KMS-11 (cell line): ENCODE measurements at regions not wholly inside any gene's neighbourhood (a gene's known extent, or its start where the extent isn't known, plus 50 kb on each side); places are given as distances from the start of the nearest gene placed in this dataset.

Source experiments
- H2AFZ ChIP-seq: fragments of 200-600 bp; sonication (generic); 2 replicates; pipeline ENCODE4 v1.6.1; 2016; ENCODE audit warnings: antibody characterized with exemption, mixed run types, low read depth
- H3K27ac ChIP-seq: fragments of 200-600 bp; sonication (generic); 2 replicates; pipeline ENCODE4 v1.6.1; 2016; ENCODE audit warnings: mild to moderate bottlenecking, mixed run types
- H3K27me3 ChIP-seq: fragments of 200-600 bp; sonication (generic); 2 replicates; pipeline ENCODE4 v1.6.1; 2017; ENCODE audit warnings: mild to moderate bottlenecking, low read depth, mixed run types, moderate library complexity; ENCODE audit not compliant: insufficient read depth
- H3K36me3 ChIP-seq: fragments of 200-600 bp; sonication (generic); 2 replicates; pipeline ENCODE4 v1.6.1; 2017; ENCODE audit warnings: mild to moderate bottlenecking, mixed run types; ENCODE audit not compliant: insufficient read depth
- H3K4me1 ChIP-seq: fragments of 200-600 bp; sonication (generic); 2 replicates; pipeline ENCODE4 v1.6.1; 2016; ENCODE audit warnings: mild to moderate bottlenecking, low read depth, mixed run types; ENCODE audit not compliant: poor library complexity, severe bottlenecking
- H3K4me2 ChIP-seq: fragments of 200-600 bp; sonication (generic); 2 replicates; pipeline ENCODE4 v1.7.0; 2016; ENCODE audit warnings: mild to moderate bottlenecking, mixed run types
- H3K4me3 ChIP-seq: fragments of 200-600 bp; sonication (generic); IDR thresholded peaks from 2 replicates; pipeline ENCODE4 v1.6.1; 2017; ENCODE audit warnings: low read depth, low read length, mixed read lengths; ENCODE audit not compliant: insufficient read depth
- H3K79me2 ChIP-seq: fragments of 200-600 bp; sonication (generic); 2 replicates; pipeline ENCODE4 v1.6.1; 2016; ENCODE audit warnings: low read depth, mixed run types; ENCODE audit not compliant: insufficient read depth
- H3K9ac ChIP-seq: fragments of 200-600 bp; sonication (generic); 2 replicates; pipeline ENCODE4 v1.6.1; 2016; ENCODE audit warnings: mild to moderate bottlenecking, mixed run types
- H4K20me1 ChIP-seq: fragments of 200-600 bp; sonication (generic); 2 replicates; pipeline ENCODE4 v1.6.1; 2016; ENCODE audit warnings: mild to moderate bottlenecking, mixed run types; ENCODE audit not compliant: insufficient read depth
- TF ChIP-seq, protein P1 (sequence below): fragments of 200-600 bp; sonication (generic); conservative IDR thresholded peaks from 2 replicates; pipeline ENCODE4 v1.6.1; 2017; ENCODE audit warnings: low read depth, mild to moderate bottlenecking, antibody characterized with exemption, low read length, moderate library complexity, mixed read lengths

DNA sequence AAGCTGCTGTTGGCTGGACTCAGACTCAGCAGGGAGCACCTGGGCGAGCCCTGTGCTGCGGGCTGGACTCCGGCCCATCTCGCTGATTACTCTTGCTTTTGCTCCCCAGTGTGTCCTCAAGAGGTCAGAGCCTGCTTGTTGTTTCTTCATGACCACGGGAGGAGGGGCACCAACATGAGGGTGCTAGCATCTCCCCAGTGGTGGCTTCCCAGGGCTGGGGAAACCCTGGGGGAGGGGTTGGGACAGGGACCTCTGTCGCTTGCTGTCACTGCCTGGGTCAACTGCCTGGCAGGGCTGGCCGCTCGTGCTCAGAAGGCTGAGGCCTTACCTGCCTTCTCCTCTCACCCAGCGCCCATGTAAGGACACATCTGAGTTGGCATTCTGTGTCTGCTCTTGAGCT, 152.3 kb upstream of the SHH start:
- no peak overlapping the region for H3K4me2 ChIP-seq
- no peaks in the 10 kb centered on the region for H3K27me3 ChIP-seq
- H3K27ac ChIP-seq: no peak overlapping the region
- no peak overlapping the region for H3K9ac ChIP-seq
- no peaks in the 10 kb centered on the region for H3K36me3 ChIP-seq
- H4K20me1 ChIP-seq: no peaks in the 10 kb centered on the region
- no peak overlapping the region for H3K4me3 ChIP-seq
- no peaks in the 10 kb centered on the region for H3K79me2 ChIP-seq
- TF ChIP-seq, protein P1, sequence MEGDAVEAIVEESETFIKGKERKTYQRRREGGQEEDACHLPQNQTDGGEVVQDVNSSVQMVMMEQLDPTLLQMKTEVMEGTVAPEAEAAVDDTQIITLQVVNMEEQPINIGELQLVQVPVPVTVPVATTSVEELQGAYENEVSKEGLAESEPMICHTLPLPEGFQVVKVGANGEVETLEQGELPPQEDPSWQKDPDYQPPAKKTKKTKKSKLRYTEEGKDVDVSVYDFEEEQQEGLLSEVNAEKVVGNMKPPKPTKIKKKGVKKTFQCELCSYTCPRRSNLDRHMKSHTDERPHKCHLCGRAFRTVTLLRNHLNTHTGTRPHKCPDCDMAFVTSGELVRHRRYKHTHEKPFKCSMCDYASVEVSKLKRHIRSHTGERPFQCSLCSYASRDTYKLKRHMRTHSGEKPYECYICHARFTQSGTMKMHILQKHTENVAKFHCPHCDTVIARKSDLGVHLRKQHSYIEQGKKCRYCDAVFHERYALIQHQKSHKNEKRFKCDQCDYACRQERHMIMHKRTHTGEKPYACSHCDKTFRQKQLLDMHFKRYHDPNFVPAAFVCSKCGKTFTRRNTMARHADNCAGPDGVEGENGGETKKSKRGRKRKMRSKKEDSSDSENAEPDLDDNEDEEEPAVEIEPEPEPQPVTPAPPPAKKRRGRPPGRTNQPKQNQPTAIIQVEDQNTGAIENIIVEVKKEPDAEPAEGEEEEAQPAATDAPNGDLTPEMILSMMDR: no peak
- H2AFZ ChIP-seq: no peak overlapping the region
- no peaks in the 10 kb centered on the region for H3K4me1 ChIP-seq

DNA sequence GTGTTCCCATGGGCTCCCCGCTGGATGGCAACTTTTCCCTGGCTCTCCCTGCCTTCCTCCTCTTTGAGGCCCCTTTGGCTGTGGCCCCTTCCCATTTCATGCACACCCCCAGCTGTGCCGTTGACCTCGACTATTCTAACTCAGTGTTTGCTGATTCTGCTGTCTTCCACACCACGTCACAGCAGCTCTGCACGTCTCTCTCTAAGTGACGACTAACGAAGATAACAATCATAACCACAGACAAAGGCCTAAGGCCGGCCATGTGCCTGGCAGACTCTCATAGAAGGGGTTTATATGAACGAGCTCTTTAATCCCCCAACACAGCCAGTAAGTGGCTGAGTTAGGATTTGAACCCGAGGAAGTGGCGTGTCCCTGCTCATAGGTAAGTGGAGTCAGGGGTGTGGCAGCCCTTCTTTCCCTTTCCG, 151.5 kb upstream of the SHH start:
- Histone ChIP-seq H2AFZ (no peak overlapping the region), H4K20me1 (no peaks in the 10 kb centered on the region), H3K36me3 (no peaks in the 10 kb centered on the region), H3K9ac (no peak overlapping the region), H3K4me2 (no peak overlapping the region), H3K4me3 (no peak overlapping the region), H3K79me2 (no peaks in the 10 kb centered on the region), H3K27me3 (no peaks in the 10 kb centered on the region), H3K4me1 (no peaks in the 10 kb centered on the region), H3K27ac (no peak overlapping the region)
- TF ChIP-seq, protein P1: no peak

DNA sequence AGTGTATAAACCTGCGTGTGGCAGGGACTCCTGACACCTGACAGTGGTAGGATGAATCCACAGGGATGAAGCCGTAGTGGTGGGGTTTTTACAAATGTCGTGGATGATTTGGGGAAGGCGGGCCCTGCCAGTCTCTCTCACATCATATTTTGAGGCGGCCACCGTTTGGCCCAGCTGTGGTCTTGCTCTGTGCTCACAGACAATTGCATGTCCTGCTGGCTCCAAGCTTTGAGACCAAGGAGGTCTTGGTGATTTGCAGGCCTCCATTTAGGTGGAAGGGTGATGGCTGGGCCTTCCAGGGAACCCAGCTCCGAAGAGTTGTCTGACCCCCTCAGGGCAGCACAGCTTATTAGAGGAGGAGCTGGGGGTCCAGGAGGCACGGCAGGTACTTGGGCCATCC, 151.1 kb upstream of the SHH start:
- H4K20me1 ChIP-seq: no peaks in the 10 kb centered on the region
- H3K36me3 ChIP-seq: no peaks in the 10 kb centered on the region
- no peaks in the 10 kb centered on the region for H3K27me3 ChIP-seq
- no peak overlapping the region for H3K4me2 ChIP-seq
- H3K27ac ChIP-seq: no peak overlapping the region
- no peaks in the 10 kb centered on the region for H3K79me2 ChIP-seq
- H2AFZ ChIP-seq: no peak overlapping the region
- no peaks in the 10 kb centered on the region for H3K4me1 ChIP-seq
- no peak overlapping the region for H3K9ac ChIP-seq
- no peak overlapping the region for H3K4me3 ChIP-seq
- TF ChIP-seq, protein P1: no peak

DNA sequence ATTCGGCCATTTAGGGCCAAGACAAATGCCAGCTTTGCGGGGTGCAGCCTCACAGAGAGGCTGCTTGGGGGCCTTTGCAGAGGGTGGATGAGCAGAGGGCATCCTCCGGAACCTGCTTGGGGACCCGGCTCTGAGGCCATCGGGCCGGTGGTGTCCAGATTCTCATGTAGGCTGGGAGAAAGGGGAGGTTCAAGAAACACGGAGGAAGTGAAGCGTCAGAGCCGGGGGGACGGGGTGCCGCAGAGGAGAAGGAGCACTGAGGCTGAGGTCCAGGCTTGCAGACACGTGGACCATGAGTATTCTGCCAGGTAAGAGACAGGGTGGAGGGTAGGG, 150.7 kb upstream of the SHH start:
- Histone ChIP-seq H3K4me3 (no peak overlapping the region), H3K27me3 (no peaks in the 10 kb centered on the region), H3K4me1 (no peaks in the 10 kb centered on the region), H4K20me1 (no peaks in the 10 kb centered on the region), H2AFZ (no peak overlapping the region), H3K36me3 (no peaks in the 10 kb centered on the region), H3K79me2 (no peaks in the 10 kb centered on the region), H3K4me2 (no peak overlapping the region), H3K9ac (no peak overlapping the region), H3K27ac (no peak overlapping the region)
- TF ChIP-seq, protein P1: no peak
